Sigmoid colon (tissue), 4 donors: ENCODE measurements at regions not wholly inside any gene's neighbourhood (a gene's known extent, or its start where the extent isn't known, plus 50 kb on each side); places are given as distances from the start of the nearest gene placed in this dataset.

Source experiments
- EP300 ChIP-seq, 4 donors: sonication (generic); formaldehyde crosslinking; IDR thresholded peaks; one replicate each; pipeline ENCODE4 v1.6.1; 2017; ENCODE audit warnings: antibody characterized with exemption in 4 of 4
- POLR2A ChIP-seq, 2 donors: fragments of 450-650 bp; IDR thresholded peaks; one replicate each; pipeline ENCODE4 v1.6.1; 2016; ENCODE audit warnings: antibody characterized with exemption in 2 of 2, mild to moderate bottlenecking in 2 of 2, moderate library complexity in 2 of 2
- POLR2AphosphoS5 ChIP-seq, 4 donors: sonication (generic); formaldehyde crosslinking; IDR thresholded peaks; one replicate each; pipeline ENCODE4 v1.6.1; 2017; ENCODE audit warnings: antibody characterized with exemption in 4 of 4
- TF ChIP-seq, protein P1 (sequence below), 4 experiments: fragments of 450-650 bp in 3 of 4; fragments of 200-600 bp in 1 of 4; IDR thresholded peaks; one replicate each; pipeline ENCODE4 v1.5.1; 2016 to 2019; ENCODE audit warnings: antibody characterized with exemption in 4 of 4, mild to moderate bottlenecking in 3 of 4, moderate library complexity in 2 of 4

DNA sequence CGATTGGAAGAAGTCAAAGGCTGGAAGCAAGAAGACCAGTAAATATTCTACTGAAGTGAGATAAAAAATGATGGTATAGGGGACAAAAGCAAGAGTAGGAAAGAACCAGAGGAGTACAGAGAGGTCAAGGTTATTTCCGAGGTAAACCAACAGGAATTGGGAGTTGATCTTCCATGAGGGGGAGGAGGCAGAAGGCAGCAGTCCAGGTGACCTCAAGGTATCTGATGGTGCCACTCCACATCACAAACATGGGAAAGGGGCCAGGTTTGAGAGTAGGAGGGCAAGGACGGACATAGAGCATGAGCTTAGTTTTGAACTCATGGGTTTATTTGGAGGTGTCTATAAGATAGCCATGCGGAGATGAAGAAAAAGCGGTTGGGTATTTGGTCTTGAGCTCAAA lies 79.4 kb upstream of the CDYL2 start:
- TF ChIP-seq, protein P1, sequence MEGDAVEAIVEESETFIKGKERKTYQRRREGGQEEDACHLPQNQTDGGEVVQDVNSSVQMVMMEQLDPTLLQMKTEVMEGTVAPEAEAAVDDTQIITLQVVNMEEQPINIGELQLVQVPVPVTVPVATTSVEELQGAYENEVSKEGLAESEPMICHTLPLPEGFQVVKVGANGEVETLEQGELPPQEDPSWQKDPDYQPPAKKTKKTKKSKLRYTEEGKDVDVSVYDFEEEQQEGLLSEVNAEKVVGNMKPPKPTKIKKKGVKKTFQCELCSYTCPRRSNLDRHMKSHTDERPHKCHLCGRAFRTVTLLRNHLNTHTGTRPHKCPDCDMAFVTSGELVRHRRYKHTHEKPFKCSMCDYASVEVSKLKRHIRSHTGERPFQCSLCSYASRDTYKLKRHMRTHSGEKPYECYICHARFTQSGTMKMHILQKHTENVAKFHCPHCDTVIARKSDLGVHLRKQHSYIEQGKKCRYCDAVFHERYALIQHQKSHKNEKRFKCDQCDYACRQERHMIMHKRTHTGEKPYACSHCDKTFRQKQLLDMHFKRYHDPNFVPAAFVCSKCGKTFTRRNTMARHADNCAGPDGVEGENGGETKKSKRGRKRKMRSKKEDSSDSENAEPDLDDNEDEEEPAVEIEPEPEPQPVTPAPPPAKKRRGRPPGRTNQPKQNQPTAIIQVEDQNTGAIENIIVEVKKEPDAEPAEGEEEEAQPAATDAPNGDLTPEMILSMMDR (IDR thresholded peaks at IDR 0.05) = no peak
- TF ChIP-seq POLR2A (IDR thresholded peaks at IDR 0.05) (no peak), POLR2AphosphoS5 (IDR thresholded peaks at IDR 0.05) (no peak), EP300 (IDR thresholded peaks at IDR 0.05) (no peak)
